GM06990 (cell line): ENCODE measurements at regions not wholly inside any gene's neighbourhood (a gene's known extent, or its start where the extent isn't known, plus 50 kb on each side); places are given as distances from the start of the nearest gene placed in this dataset.

ENCODE experiments used
- DNase-seq: peaks from one replicate; pipeline ENCODE4 v3.0.0-alpha.2; 2011; ENCODE audit not compliant: insufficient read length; ENCODE audit errors: extremely low read depth
- H3K27me3 ChIP-seq: replicated peaks from 2 replicates; pipeline ENCODE4 v1.6.0; 2011; ENCODE audit warnings: low read length; ENCODE audit not compliant: control insufficient read depth, insufficient read depth
- H3K36me3 ChIP-seq: 2 replicates; pipeline ENCODE4 v1.5.1; 2011; ENCODE audit warnings: low read length; ENCODE audit not compliant: control insufficient read depth, insufficient read depth
- H3K4me3 ChIP-seq: replicated peaks from 2 replicates; pipeline ENCODE4 v1.5.1; 2011; ENCODE audit warnings: low read depth, mild to moderate bottlenecking, control low read depth, low read length
- CTCF ChIP-seq: IDR thresholded peaks from 2 replicates; pipeline ENCODE4 v1.5.1; 2011; ENCODE audit warnings: low read length, control low read depth, mild to moderate bottlenecking, inconsistent platforms; ENCODE audit not compliant: insufficient read depth, poor library complexity, severe bottlenecking

DNA sequence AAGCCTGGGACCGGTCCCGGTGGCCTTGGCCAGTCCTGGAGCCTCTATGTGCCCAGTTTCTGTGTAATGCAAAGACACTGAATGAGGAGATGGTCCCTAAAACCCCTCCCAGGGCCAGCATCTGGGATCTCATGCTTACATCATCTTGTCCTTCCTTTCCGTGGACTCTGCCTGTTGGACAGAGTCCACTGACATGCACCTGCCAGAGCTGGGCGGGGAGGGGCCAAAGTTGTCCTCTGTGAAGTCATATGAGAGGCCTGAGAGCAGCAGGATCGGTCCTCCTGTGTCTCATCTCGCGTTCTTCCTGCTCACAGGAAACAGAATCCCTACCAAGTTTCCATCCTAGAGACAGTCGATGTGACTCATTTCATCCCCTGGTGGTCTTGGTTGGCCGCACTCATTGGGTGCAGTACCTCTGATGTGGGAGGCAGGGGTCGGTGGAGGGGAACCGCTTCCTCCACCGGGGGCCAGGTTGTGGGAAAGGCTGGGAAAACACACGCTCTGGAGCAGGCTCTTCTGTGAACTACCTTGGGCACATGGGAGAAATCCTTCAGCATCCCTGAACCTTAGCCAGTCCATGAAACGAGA is 389.6 kb upstream of the PODXL start:
- no peaks in the 10 kb centered on the region for H3K36me3 ChIP-seq
- no peak for TF ChIP-seq CTCF
- H3K27me3 ChIP-seq = no peaks in the 10 kb centered on the region; the same call in 1 of the 2 replicates
- no peak for DNase-seq
- no peak overlapping the region for H3K4me3 ChIP-seq

DNA sequence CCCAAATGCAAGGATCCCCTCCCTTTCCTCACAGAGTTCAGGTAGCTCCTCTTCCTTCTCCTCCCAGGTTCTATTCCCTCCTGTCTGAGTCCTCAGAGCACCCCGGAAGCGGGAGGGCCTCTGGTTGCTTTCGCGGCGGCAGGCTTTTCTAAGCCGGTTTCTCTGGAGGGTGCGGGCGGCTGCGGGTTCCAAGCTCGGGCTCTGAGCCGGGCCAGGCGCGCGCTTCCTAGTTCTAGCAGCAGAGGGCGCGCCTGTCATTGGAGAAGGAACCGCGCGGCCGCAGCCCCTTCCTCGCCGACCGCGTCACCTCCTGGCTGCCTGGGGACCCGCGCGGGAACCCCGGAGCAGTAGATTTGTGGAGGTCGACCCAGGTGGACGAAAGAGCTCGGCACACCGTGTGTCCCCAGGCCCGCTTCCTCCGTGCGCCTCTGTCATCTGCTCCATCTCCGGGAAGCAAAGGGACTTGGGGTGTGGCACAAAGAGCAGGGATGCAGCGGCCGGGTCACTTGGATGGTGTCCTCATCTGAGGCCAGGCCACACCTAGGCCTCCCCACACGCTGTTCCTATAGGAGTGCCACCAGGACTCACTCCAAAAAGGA is 389.0 kb upstream of the PODXL start:
- Histone ChIP-seq H3K27me3 (no peaks in the 10 kb centered on the region; the same call in 1 of the 2 replicates), H3K4me3 (no peak overlapping the region), H3K36me3 (no peaks in the 10 kb centered on the region)
- peak; percentile 91 for TF ChIP-seq CTCF
- peak; percentile 43 for DNase-seq

GRCh38 chr7:131944556-131945069 is 388.2 kb upstream of the PODXL start:
- H3K27me3 ChIP-seq = no peaks in the 10 kb centered on the region; the same call in 1 of the 2 replicates
- no peak overlapping the region for H3K4me3 ChIP-seq
- TF ChIP-seq CTCF = no peak
- DNase-seq = no peak
- H3K36me3 ChIP-seq = no peaks in the 10 kb centered on the region

GRCh38 chr7:131943646-131944045 is 387.2 kb upstream of the PODXL start:
- Histone ChIP-seq H3K27me3 (no peaks in the 10 kb centered on the region; the same call in 1 of the 2 replicates), H3K36me3 (no peaks in the 10 kb centered on the region), H3K4me3 (no peak overlapping the region)
- no peak for TF ChIP-seq CTCF
- no peak for DNase-seq

GRCh38 chr7:131943211-131943610 is 386.8 kb upstream of the PODXL start:
- no peak for TF ChIP-seq CTCF
- Histone ChIP-seq H3K27me3 (no peaks in the 10 kb centered on the region; the same call in 1 of the 2 replicates), H3K36me3 (no peaks in the 10 kb centered on the region), H3K4me3 (no peak overlapping the region)
- DNase-seq = no peak
